GM21528 (cell line): ENCODE measurements at regions not wholly inside any gene's neighbourhood (a gene's known extent, or its start where the extent isn't known, plus 50 kb on each side); places are given as distances from the start of the nearest gene placed in this dataset.

ENCODE experiments used
- ATAC-seq: cut with Tn5 transposase; IDR thresholded peaks from one replicate; pipeline ENCODE4 v1.9.1; 2021; ENCODE audit warnings: mild to moderate bottlenecking, moderate library complexity; ENCODE audit not compliant: unreplicated experiment, low FRiP score

DNA sequence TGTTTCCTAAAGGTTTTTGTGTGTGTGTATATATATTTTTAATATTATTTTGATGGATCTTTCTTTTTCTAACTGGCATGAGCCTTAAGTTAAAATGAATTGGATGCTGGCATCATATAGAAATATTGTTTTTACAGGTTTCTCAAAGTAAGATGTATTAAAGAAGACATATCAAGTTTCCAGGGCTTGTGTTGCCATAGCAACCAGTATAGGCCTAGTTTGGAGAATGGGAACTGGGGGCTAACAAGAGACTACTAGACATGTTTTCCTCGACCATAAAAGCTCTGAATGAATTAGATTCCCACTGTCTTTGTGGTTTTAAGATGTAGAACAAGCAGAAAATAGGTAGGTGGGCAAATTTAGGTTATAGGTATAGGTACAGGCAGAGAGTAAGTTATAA lies 771.4 kb downstream of the TUSC7 start:
- no peak for ATAC-seq

DNA sequence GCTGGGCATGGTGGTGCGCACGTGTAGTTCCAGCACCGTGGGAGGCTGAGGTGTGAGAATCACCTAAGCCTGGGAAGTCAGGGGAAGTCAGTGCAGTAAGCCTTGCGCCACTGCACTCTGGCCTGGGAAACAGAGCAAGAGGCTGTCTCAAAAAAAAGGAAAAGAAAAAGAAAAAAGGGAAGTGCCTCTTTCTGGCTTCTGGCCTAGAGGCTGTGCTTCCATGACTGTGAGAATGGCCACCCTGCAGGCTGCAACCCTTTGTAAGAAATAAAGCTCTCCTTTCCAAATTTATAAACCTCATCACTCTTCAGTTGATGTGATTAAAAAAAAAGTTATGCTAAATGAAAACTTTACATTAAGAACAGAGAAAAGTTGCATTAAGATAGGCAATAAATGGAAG lies 774.3 kb downstream of the TUSC7 start:
- ATAC-seq = no peak

DNA sequence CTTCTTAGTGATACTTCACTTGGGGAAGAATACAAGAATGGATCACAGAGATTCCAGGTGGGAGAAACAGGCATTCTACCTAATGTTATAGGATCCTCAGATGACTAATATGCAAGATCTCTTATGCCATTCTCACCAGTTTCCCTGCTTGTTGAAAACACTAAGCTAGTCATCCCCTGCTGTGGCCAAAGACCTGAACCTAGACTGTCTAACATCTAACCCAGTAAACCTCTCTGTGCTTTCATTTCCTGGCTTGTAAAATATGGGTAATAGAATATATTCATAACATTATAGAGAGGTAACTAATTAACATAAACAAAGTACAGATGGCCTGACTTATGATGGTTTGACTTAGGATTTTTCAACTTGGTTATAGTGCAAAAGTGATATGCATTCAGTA lies 776.3 kb downstream of the TUSC7 start:
- ATAC-seq = peak; percentile 70

DNA sequence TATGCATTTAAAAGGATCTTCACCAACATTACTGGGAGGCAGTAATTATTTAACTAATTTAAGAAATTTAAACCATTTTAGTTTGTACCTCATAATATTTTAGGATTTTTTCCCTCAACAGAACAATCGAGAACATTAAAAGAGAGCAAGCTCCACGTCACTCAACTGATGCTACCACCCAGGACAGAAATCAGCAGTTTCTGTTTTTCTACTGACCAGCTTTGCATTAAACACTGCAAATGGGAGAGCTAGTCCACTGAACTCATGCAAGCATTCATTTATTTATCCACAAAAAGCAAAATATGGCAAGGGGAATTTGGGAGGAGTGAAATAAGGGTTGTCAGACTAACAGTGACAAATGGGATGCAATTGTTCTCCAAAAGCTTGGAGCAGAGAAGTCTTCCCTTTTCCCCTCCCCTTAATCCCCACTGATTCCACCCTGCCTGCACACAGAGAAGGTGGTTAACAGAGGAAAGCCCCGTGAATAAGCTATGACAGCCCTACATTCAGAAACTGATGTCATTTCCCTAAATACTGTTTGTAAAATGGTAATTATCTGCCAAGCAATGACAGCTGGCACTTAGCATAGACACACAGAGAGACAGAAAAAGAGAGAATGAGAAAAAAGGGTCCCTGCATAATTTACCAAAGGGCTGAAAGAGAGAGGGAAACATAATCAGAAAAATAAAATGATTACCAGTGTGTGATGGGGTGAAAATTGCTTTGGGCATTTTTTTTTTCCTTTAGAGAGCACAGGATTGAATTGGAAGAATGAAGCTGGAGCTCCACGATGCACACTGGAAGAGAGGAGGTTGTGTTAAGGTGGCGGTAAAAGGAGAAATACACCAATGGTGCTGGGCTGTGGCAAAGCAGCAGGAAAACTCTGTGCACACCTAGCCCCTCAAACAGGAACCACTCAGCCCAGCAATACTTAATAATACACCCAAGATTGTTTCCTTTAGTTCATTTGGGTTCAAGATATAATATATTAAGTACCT lies 777.4 kb downstream of the TUSC7 start:
- peak; percentile 78 for ATAC-seq

DNA sequence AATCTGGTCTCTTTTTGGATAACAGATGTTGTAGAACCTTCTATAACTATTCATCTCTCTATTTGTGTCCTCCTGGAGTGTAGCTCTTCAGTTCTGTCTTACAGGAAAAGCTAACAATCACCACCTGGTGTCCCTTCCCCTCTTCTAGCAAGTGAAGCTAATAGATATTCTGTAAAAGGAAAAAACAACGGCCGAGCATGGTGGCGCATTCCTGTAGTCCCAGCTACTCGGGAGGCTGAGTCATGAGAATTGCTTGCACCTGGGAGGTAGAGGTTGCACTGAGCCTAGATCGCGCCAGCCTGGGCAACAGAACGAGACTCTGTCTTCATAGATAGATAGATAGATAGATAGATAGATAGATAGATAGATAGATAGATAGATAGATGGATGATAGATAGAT lies 779.4 kb downstream of the TUSC7 start:
- ATAC-seq = no peak

DNA sequence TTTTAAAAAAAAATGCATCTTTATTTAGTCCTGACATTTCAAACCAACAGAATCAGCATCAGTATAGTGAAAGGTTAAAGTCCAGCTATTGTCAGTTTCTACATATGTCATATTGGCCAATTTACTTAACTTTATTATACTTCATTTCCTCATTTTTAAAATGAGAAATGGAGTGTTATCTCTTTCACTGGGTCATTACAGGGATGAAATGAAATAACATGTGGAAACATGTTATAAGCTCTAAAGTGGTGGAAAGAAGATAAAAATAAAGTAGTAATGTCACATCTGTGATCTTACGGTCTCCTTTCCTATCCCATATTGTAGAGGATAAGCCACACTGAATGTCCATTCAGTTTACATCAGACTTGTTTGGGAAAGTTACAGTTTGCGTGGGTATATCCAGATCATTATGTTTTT lies 780.1 kb downstream of the TUSC7 start:
- ATAC-seq = no peak

DNA sequence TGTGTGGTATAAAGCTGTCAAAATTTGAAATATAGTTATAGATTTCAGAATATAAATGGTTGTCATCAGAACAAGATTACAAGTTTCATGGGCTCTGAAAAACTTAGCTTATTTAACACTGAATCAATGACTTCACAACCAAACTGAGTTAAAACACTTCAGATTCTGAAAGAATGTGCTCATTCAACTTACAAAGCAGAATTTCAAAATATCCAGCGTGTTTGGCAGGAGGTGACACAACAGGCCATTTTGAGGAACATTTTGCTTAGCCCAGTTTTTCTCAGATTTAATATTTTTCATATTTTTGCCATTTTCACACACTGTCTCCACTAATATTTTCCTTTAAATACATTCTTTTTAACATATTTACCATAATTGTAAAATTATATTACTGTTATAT lies 781.1 kb downstream of the TUSC7 start:
- ATAC-seq = no peak

DNA sequence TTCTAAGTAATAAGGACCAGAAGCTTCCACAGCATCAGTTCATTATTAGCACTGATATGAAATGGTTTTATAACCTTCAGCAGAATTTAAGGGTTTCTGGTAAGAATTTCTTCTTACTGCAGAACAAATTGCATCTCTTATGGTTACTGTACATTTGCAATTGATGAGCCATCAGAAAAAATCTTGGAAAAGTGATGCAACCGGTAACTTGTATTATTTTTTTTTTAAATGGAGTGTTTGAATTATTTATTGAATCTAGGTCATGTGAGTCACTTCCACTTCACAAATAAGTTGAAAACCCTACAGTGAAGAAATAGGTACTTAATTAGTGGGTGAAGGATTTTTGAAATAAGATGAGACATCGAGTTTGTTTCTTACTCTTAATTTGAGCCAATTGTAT lies 786.0 kb downstream of the TUSC7 start:
- ATAC-seq = no peak

DNA sequence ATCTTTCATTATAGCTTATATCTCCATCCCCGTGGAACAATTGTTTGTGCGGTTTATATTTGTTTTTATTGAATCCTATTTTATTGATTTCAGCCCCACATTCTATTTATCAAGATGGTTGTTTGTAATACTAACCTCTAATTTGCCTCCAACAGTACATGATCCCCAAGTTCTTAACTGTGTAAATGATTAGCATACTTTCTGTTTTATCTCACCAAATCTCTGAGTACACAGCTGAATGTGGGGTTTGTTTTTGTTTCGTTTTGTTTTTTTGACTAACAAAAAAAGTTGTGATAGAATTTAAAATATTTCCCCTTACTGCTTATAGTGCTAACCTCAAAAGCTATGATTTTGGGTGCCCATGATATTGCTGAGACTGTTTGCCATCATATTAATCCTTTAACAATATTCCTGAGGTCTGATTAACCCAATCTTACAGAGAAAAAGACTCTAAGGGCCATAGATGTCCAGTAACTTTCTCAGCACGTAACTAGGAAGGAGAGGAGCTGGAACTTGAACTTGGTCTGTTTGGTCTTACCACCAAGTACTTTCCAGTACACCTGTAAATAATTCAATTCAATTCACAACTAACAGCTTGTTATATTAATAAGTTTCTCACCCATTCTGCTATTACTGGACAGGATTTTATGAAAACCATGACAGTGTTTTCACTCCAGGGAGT lies 789.8 kb downstream of the TUSC7 start:
- peak; percentile 79 for ATAC-seq

DNA sequence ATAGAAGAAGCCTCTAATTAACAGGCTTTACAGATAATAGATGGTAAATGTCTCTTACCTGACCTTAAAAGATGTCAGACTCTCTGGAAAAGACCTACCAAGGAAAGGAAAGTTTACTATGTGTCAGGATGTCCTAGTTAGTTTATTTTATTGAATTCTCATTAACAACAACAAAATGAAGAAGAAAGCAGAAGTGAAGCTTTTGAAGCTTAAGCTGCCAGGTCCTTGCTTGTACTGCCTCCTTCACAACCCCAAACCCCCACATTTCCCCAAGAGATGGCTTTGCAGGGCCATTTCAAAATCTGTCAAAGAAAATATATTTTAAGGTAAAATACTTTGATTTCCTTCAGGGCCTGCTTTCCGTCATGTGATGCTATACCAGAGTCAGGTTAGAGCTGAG lies 798.4 kb downstream of the TUSC7 start:
- no peak for ATAC-seq

DNA sequence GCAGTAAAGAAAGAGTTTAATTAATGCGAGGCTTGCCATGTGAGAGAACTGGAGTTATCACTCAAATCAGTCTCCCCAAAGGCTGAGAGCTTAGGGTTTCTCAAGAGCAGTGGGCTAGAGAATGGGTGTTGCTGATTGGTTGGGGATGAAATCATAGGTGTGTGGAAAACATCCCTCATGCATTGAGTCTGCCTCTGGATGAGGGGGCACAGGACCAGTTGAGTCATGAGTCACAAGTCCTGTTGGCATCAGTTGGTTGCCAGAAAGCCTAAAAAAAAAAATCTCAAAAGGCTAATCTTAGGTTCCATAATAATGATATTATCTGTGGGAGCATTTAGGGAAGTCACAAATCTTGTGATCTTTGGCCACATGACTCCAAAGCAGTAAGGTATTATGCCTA lies 800.3 kb downstream of the TUSC7 start:
- ATAC-seq = no peak

DNA sequence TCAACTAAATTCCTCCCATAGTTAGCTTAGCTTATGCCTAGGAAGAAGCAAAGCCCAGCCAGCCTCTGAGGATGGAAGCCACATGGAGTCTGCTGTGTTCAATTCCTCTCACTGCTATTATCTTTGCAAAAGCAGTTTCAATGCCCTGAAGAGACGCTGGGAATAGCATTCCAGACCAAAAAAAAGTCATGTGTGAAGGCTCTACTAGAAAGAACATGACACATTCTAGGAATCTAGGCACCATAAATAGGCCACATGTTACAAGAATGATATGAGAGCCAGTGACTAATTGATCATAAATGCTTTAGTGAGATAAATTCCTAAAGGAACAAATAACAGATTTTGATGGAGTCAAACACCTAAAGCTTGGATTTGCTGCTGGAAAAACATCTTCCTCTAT lies 800.8 kb downstream of the TUSC7 start:
- no peak for ATAC-seq

DNA sequence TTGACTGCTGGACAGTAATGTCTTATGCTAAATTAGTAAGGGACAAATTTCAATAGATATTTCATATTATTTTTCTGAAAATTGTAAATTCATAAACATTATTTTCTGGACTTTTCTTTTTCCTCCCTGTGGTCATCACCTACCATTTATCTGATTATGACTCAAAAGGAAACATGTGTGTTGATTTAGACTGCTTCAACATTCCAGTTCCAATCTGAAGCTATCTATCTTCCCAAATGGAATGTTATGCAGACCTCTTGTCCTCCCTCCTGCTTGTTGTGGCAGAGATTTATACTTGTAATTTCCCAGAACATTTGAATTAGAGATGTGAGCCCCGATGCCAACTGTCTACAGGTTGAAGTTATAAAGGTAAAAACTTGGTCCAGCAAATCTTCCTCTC lies 803.4 kb downstream of the TUSC7 start:
- no peak for ATAC-seq

DNA sequence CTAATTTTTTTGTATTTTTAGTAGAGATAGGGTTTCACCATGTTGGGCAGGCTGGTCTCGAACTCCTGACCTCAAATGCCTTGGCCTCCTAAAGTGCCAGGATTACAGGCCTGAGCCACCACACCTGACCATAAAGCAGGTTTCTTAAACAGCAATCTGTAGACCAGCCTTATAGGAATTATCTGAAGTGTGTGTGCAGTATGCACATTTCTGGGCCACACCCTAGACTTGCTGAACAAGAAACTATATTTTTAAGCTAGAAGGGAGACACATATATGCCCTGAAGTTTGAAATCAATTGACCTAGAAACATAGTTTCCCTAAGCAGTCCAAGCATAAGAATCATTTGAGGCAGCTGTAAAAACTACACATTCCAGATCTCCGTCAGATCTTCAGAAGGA lies 805.7 kb downstream of the TUSC7 start:
- ATAC-seq = no peak

DNA sequence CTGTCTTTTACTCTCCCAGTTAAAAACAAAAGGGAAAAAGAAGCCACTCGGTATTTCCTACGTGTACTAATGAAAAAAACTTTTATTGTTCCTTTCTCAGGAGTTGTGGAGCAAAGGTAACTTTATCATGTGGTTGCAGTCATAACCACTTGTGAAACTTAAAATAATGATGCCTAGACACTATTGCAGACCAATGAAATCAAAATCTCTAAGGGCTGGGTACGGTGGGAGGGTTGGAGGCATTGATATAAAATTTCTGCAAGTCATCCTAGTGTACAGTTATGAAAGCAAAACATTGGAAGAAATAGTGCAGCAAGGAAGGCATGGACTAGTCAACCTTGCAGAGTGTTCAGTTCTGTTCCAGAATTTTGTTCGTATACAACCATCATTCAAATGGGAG lies 808.8 kb downstream of the TUSC7 start:
- ATAC-seq = no peak

DNA sequence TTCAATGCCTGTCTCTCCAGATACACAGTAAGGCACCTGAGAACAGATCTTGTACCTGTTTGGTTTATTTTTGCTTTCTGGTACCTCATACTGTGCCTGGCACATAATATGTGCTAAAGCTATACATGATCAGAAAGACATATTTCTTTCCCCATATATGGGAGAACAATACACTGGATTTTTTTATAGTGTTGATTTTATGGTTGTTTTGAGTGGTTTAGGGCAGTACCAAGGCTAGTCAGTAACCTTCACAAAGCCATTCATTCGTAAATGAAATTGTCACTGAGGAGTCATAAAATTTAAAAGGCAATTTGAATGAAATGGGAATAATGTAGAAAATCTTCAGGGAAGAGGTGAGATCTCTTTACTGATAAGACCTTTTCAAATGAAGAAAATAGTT lies 810.2 kb downstream of the TUSC7 start:
- ATAC-seq = no peak

DNA sequence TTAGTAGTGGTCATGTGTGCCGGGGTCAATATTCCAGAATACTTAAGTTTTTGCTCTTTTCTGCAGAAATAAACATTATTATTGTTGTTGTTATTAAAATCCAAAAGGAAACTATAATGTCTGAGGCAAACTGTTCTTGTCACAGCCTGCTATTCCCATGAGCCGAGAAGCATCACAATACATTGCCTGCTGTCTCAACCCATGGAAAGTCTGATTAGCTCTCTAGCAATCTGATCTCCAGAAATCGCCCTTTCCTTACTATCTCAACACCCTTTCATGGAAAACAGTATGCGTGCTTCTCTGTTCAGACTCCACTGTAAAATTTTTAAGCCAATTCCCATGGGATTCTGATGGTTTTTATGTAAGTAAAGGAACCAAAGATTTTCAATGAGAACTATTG lies 811.0 kb downstream of the TUSC7 start:
- ATAC-seq = no peak

DNA sequence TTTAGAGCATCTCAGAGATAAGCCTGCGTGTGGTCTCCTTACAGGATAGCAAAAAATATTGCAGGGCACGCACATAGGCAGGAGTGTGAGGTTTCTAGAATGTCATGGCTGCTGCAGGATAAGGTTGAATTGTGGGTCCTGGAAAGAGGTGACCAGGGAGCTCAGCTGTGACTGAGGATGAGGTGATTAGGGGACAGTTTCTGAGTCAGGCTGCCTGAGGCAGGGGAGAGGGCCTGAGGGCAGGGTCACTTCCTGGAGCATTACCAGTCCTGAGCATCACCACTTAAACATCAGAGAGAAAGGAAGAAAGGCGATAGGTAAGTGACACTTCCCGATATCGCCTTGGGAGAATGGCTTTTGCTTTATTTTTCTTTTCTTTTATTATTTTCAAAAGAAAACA lies 813.8 kb downstream of the TUSC7 start:
- no peak for ATAC-seq

DNA sequence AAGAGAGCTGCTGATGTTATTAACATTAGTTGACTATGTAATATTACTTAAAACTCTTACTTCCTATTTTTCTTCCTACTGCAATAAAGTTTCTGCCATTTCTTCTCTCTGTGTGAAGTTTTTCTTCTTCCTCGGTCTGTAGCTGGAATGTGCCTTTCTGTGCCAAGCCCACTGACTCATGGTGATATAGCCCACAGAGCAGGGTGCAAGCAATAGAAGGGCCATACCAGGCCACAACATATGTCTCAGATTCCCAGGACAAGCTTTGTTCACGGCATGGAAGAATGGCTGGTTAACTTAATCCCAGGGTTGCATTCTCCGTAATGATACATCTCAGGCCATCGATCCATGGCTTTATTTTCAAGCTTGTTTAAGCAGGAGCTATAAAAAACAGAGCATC lies 815.3 kb downstream of the TUSC7 start:
- ATAC-seq = no peak

DNA sequence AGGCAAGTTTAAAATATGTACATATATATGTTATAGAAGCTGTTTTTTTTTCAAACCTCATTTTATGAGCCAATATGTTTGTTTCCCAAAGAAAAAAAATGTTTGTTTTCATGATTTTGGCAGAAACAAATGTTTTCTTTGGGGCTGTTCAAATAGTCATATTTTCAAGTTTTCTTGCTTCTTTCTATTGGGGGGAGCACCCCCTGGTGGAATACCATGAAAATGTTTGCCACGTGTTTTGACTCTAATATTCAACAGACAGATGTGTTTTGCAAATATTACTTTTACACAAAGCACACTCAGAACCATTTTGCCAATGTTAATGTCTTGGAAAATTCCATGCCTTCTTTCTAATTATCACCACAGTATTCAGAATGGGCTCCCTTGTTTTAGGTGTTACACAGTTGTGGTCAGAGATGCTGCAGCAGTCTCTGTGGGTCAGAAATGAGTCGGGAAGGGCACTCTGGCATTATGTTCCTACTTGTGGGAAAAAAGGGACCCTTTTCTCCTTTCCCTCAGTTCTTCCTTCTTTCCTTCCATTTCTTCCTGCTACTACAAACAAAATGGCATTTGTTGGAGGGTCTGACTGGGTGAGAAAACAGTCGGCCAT lies 817.0 kb downstream of the TUSC7 start:
- no peak for ATAC-seq

DNA sequence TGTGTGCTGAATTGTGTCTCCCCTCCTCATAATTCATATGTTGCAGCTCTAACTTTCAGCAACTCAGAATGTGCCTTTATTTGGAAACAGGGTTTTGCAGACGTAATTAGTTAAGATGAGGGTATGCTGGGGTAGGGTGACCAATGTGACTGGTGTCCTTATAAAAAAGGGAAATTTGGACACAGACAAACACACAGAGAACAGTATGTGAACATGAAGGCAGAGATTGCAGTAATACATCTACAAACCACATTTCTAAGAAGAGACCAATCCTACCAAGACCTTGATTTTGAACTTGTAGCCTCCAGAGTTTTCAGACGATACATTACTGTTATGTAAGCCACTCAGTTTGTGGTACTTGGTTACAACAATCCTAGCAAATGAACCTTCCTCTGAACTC lies 817.8 kb downstream of the TUSC7 start:
- ATAC-seq = no peak
